EL (cell line): ENCODE measurements at regions not wholly inside any gene's neighbourhood (a gene's known extent, or its start where the extent isn't known, plus 50 kb on each side); places are given as distances from the start of the nearest gene placed in this dataset.

Experiments used
- DNase-seq: peaks from one replicate; pipeline ENCODE4 v3.0.0-alpha.2; 2016

DNA sequence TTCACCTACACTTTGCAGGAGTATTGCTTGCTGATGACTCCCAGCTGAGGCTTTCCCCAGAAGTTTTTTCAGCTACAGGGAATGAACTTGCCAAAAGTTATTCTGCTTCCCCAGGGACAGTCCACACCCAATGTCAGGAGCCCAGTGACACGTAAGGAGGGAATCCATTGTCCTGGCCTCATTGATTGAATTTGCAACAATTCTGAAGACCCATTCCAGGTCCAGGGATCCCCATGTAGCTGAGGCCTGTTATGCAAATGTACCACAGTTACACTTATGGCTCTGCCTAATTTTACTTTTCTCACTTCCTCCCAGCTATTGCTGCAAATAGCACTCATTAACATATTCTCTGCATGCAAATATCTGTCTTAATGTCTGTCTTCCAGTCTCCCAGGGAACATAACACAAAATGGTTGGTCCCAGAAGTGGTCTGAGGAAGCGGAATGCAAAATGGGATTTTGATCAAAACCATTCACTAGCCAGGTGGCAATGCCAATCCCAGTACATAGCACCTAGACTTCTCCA, 113.7 kb upstream of the ACTRT1 start:
- no peak for DNase-seq

DNA sequence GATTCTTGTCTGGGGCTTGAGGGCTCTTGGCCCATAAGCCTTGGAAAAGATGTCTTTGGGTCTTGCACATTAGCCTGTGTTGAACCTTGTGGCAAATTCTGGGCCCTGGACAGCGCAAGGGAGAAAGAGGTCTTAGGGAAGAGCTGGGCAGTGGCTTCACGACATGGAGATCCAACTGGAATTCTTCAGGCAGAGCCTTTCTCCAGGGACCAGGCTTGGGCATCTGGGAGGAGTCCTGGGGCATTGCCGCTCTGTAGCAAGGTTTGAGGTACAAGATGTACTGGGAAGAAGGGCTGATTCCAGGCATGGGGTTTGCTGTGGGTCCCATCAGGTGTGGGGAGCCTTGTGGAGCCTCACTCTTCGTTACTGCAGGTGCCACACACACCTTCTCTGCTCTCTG, 104.0 kb upstream of the ACTRT1 start:
- DNase-seq, result no peak

DNA sequence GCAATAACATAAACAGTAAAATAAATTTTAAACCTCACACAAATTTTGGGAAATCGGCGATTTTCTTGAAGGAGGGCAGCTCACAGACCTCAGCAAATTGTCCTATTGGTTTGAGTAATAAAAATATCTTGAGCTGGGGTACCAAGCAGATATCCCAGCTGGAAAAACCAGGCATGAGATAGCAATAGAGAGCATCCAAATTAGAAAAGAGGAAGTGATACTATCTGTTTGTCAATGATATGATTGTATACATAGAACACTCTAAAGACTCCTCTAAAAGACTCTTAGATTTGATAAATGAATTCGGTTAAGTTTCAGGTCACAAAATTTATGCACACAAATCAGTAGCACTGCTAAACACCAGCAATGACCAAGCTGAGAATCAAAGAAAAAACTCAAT, 90.5 kb upstream of the ACTRT1 start:
- no peak for DNase-seq

DNA sequence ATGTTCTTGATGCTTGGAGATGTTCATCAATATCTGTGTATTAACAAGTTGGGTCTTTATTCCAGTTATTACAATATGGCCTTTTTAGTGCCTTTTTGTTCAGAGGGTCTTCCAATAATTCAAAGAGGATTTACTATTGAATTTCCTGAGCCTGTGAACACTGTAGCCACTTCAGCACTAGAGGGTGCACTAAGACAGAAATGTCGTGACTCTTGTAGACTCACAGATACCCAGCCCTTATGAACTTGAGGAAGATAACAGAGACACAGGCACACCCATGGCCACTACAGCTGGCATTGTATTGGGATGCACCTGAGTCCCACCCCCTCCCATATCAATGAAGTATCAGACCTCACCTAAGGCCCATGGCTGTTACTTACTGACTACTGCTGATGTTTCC, 54.4 kb upstream of the ACTRT1 start:
- no peak for DNase-seq

DNA sequence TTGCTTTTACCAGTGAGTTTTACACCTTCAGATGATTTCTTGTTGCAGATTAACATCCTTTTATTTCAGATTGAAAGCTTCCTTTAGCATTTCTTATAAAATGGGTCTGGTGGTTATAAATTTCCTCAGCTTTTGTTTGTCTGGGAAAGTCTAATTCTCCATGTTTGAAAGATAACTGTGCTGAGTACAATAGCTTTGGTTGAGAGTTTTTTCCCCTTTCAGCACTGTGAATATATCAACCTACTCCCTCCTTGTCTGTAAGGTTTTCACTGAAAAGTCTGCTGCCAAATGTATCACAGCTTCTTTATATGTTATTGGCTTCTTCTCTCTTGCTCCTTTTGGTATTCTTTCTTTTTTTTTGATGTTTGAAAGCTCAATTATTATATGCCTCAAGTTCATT, 53.5 kb upstream of the ACTRT1 start:
- DNase-seq, result no peak
